Skeletal muscle satellite cell (primary cell): ENCODE measurements at regions not wholly inside any gene's neighbourhood (a gene's known extent, or its start where the extent isn't known, plus 50 kb on each side); places are given as distances from the start of the nearest gene placed in this dataset.
A peak's percentile ranks its signal among the peaks of the same experiment; 100 is the strongest.

Source experiments
- H3K27me3 ChIP-seq: 2 replicates; pipeline ENCODE4 v1.7.0; 2013; ENCODE audit warnings: low read length; ENCODE audit not compliant: control insufficient read depth, insufficient read depth
- H3K36me3 ChIP-seq: 2 replicates; pipeline ENCODE4 v1.7.0; 2013; ENCODE audit warnings: mild to moderate bottlenecking, control low read depth, low read length; ENCODE audit not compliant: insufficient read depth
- H3K4me1 ChIP-seq: 2 replicates; pipeline ENCODE4 v1.7.0; 2013; ENCODE audit warnings: low read length; ENCODE audit not compliant: control insufficient read depth, insufficient read depth
- H3K4me2 ChIP-seq: 2 replicates; pipeline ENCODE4 v1.7.0; 2013; ENCODE audit warnings: mild to moderate bottlenecking, low read length
- H3K4me3 ChIP-seq: 2 replicates; pipeline ENCODE4 v1.7.0; 2013; ENCODE audit warnings: low read length
- H3K9ac ChIP-seq: 2 replicates; pipeline ENCODE4 v1.7.0; 2013; ENCODE audit warnings: mild to moderate bottlenecking, low read depth, low read length, moderate library complexity
- H3K9me3 ChIP-seq: replicated peaks from 2 replicates; pipeline ENCODE4 v1.7.0; 2013; ENCODE audit warnings: mild to moderate bottlenecking, control low read depth, low read length

DNA sequence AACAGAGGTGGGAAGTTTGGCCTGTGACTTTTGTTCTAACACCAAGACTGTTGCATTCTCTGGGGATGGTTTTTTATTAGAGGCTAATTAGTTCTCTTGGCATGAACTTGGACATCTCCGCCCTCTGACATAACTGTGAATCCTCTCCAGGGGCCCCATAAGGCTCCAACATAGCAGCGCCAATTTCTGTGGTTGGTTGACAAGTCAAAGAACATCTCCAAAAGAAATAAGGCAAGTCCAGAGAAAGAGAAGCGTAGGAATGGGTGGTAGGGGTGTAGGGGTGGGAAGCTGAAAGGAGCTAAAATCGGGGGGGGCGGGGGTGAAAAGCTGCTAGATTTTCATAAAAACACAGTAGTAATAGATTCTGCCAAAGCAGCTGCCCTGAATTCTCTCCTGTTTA, 81.0 kb upstream of the DAB2 start:
- no peak overlapping the region for H3K4me2 ChIP-seq
- no peaks in the 10 kb centered on the region for H3K36me3 ChIP-seq
- H3K27me3 ChIP-seq: no peaks in the 10 kb centered on the region
- peaks cover 33% of the 10 kb centered on the region for H3K4me1 ChIP-seq
- H3K4me3 ChIP-seq: no peak overlapping the region
- no peak overlapping the region for H3K9ac ChIP-seq
- H3K9me3 ChIP-seq: no peaks in the 10 kb centered on the region

DNA sequence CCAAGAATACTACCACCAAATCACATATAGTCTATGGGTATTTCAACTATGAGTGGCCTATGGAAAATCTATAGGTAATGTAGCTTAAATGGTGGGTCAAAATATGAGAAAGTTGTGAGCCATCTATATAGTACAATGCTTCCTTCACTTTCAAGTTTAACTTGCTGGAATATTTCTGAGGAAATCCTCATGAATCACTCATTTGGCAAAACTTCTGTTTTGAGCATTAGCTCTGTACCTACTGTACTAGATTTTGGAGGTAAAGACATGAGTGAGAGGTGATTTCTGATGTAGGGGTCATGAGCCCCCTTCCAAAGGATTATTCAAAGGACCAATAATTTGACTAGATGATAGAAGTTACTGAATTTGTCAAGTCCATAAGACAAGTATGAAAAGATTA, 80.6 kb upstream of the DAB2 start:
- H3K4me1 ChIP-seq: peaks cover 38% of the 10 kb centered on the region
- no peak overlapping the region for H3K9ac ChIP-seq
- H3K27me3 ChIP-seq: no peaks in the 10 kb centered on the region
- H3K9me3 ChIP-seq: no peaks in the 10 kb centered on the region
- no peak overlapping the region for H3K4me3 ChIP-seq
- no peak overlapping the region for H3K4me2 ChIP-seq
- H3K36me3 ChIP-seq: no peaks in the 10 kb centered on the region

DNA sequence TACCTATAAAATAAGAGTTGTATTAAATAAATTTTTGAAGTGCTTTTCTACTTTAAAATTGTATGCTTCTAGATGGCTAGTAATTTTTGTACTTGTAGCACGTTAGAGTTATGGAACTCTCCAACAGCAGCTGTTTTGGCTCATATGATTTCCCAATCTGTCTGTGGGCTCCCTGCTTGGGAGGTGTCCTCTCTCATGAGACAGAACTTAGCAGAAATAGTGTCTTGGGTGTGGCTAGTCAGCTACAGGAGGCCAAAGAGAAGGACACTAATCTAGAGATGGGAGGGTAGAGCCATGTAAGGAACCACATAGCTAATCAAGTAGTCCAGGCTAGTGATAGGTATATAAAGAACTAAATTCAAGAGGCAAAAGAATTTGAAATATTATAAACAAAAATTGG, 78.4 kb upstream of the DAB2 start:
- no peaks in the 10 kb centered on the region for H3K36me3 ChIP-seq
- no peaks in the 10 kb centered on the region for H3K27me3 ChIP-seq
- peaks cover 44% of the 10 kb centered on the region for H3K4me1 ChIP-seq
- no peak overlapping the region for H3K4me2 ChIP-seq
- no peak overlapping the region for H3K4me3 ChIP-seq
- no peak overlapping the region for H3K9ac ChIP-seq
- H3K9me3 ChIP-seq: no peaks in the 10 kb centered on the region

DNA sequence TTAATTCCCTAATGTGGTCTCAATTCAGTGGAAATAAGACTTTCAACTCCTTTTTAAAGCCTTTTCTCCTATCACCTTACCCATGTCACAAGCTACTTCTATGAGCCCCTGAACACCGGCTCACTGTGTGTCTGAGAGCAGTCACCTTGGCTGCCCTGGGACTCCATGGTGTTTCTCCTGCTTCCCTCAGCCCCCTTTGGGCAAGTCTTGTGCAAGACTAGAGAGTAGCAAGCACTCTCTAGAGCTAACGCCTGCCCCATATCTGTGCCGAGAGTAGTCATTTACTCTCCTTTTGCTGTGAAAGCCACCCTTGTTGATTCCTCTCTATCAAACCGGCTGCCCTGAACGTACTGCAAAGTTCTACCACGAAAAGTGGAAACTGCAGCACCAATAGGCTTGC, 77.9 kb upstream of the DAB2 start:
- no peak overlapping the region for H3K4me3 ChIP-seq
- no peaks in the 10 kb centered on the region for H3K27me3 ChIP-seq
- H3K36me3 ChIP-seq: no peaks in the 10 kb centered on the region
- no peaks in the 10 kb centered on the region for H3K9me3 ChIP-seq
- H3K4me1 ChIP-seq: peaks cover 48% of the 10 kb centered on the region
- H3K9ac ChIP-seq: peak overlapping the region; percentile 45
- H3K4me2 ChIP-seq: no peak overlapping the region

DNA sequence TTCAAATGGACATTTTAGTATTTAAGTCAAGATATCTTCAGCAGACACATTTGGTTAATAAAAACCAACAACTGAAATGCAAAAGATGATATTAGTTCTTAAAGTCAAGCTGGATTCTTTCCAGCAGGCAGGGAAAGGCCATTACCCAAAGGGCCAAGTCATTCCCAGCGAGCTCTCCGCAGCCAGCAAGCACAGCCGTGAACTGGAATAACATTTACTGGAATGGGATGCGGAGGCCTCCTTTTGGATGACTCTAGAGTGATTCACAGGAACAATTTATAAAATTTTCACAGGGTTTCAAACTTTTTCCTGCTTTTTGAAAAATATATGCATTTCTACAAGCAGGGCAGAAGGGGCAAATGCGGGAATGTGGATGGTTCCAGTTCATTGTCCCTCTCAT, 76.6 kb upstream of the DAB2 start:
- Histone ChIP-seq H3K9ac (peak overlapping the region; percentile 45), H3K36me3 (no peaks in the 10 kb centered on the region), H3K4me3 (peak overlapping the region; percentile 29), H3K27me3 (no peaks in the 10 kb centered on the region), H3K4me1 (peaks cover 48% of the 10 kb centered on the region), H3K9me3 (no peaks in the 10 kb centered on the region), H3K4me2 (peak overlapping the region; percentile 69)

DNA sequence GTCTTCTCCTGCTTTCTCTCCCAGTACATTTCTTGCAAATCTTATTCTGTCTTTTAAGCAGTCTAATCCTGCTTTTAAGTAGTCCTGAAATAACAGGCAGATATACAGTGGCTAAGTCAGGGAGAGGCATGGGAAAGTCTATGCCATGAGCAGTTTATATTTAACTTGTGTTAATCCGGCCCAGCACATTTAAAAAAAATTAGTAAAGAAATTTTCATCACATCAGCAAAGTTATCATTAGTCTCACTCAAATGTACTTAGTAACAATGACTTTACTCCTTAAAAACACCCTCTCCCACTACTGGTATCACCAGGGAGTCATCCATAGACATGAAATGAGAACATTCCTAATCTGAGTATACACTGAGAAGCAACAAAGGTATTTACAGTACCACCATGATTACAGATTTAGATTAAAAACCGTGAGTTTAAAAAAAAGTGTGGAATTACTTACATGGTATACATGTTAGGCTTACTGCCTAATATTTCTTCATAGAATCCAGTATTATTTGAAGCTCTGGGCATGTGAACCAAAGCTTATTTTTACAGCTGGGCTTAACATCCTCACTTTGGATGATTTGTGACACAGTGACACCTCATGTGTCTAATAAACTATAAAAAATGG, 75.9 kb upstream of the DAB2 start:
- Histone ChIP-seq H3K36me3 (no peaks in the 10 kb centered on the region), H3K9ac (peak overlapping the region; percentile 23), H3K4me3 (no peak overlapping the region), H3K4me1 (peaks cover 46% of the 10 kb centered on the region), H3K27me3 (no peaks in the 10 kb centered on the region), H3K4me2 (peak overlapping the region; percentile 69), H3K9me3 (no peaks in the 10 kb centered on the region)

DNA sequence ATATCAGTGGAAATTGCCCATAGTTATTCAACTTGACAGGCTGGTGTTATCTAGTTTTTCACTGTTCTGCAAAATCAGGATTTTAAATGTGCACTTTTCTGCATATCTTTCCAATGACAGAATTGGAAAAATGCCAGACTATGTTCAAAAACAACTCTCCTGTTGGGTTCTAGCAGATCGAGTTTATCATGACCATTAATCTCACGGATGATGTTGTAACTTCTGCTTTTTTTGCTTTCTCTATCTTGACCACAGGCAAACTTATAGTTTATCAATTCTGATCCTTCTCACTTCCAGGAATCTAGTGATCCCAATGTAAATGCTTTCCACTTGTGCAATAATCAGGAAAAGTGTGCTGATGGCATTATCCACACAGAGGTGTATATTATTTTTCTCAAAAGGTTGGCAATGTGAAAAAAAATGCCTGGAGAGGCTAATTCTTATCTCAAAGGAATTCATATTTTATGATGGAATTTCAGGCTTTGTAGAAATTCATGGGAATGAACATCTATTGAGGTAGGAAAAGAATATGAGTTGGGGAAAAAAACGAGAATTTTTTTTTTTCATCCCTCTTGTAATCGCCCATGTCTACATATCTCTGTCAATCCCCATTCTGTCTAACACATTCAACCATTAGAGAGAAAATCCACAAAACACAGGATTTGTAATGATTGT, 73.6 kb upstream of the DAB2 start:
- H3K4me3 ChIP-seq: no peak overlapping the region
- no peak overlapping the region for H3K9ac ChIP-seq
- peaks cover 50% of the 10 kb centered on the region for H3K4me1 ChIP-seq
- no peaks in the 10 kb centered on the region for H3K27me3 ChIP-seq
- no peaks in the 10 kb centered on the region for H3K36me3 ChIP-seq
- H3K4me2 ChIP-seq: peak overlapping the region; percentile 11
- no peaks in the 10 kb centered on the region for H3K9me3 ChIP-seq

- H3K36me3 ChIP-seq: no peaks in the 10 kb centered on the region
- H3K4me1 ChIP-seq: peaks cover 40% of the 10 kb centered on the region
- no peaks in the 10 kb centered on the region for H3K9me3 ChIP-seq
- H3K4me3 ChIP-seq: no peak overlapping the region
- no peaks in the 10 kb centered on the region for H3K27me3 ChIP-seq
- H3K4me2 ChIP-seq: no peak overlapping the region
- H3K9ac ChIP-seq: no peak overlapping the region
Measured at GRCh38 chr5:39497322-39497721, 72.5 kb upstream of the DAB2 start.

- Histone ChIP-seq H3K27me3 (no peaks in the 10 kb centered on the region), H3K4me2 (no peak overlapping the region), H3K4me3 (no peak overlapping the region), H3K36me3 (no peaks in the 10 kb centered on the region), H3K9ac (no peak overlapping the region), H3K4me1 (peaks cover 19% of the 10 kb centered on the region), H3K9me3 (no peaks in the 10 kb centered on the region)
Measured at GRCh38 chr5:39495227-39495626, 70.4 kb upstream of the DAB2 start.

- Histone ChIP-seq H3K4me1 (peaks cover 18% of the 10 kb centered on the region), H3K4me3 (no peak overlapping the region), H3K27me3 (no peaks in the 10 kb centered on the region), H3K9ac (no peak overlapping the region), H3K4me2 (peak overlapping the region; percentile 37), H3K36me3 (no peaks in the 10 kb centered on the region), H3K9me3 (no peaks in the 10 kb centered on the region)
Measured at GRCh38 chr5:39494534-39494933, 69.8 kb upstream of the DAB2 start.

DNA sequence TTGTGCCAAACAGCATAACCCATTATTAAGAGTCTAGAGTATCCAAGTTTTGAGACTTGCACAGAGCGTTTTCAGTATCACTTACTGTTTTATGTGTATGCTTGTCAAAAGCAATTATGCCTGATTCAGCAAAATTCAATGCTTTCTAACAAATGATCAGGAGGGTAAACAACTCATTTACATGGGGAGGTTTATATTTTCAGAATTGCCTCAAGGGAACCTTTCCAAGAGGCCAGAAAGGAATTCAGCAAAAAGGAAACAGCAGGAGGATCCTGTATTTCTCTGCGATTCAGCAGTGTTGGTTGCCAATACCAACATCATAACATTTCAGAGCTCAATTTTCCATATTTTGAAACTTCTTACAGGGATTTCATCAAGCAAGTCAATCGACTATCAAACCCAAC, 69.3 kb upstream of the DAB2 start:
- Histone ChIP-seq H3K4me1 (peaks cover 18% of the 10 kb centered on the region), H3K36me3 (no peaks in the 10 kb centered on the region), H3K27me3 (no peaks in the 10 kb centered on the region), H3K9ac (peak overlapping the region; percentile 9), H3K4me2 (peak overlapping the region; percentile 37), H3K4me3 (no peak overlapping the region), H3K9me3 (no peaks in the 10 kb centered on the region)

- Histone ChIP-seq H3K27me3 (no peaks in the 10 kb centered on the region), H3K4me3 (no peak overlapping the region), H3K4me2 (no peak overlapping the region), H3K4me1 (peaks cover 9% of the 10 kb centered on the region), H3K36me3 (no peaks in the 10 kb centered on the region), H3K9me3 (no peaks in the 10 kb centered on the region), H3K9ac (no peak overlapping the region)
Measured at GRCh38 chr5:39491210-39491609, 66.4 kb upstream of the DAB2 start.
